H4 (cell line): ENCODE measurements at regions not wholly inside any gene's neighbourhood (a gene's known extent, or its start where the extent isn't known, plus 50 kb on each side); places are given as distances from the start of the nearest gene placed in this dataset.

Experiments
- DNase-seq: peaks from one replicate; pipeline ENCODE4 v3.0.0-alpha.2; 2015; ENCODE audit warnings: low spot score

GRCh38 chr17:77851921-77852320 is 106.6 kb upstream of the TNRC6C start:
- no peak for DNase-seq

- no peak for DNase-seq
Observed at GRCh38 chr17:77852731-77853130, 105.8 kb upstream of the TNRC6C start.

- DNase-seq = no peak
Observed at GRCh38 chr17:77853191-77853977, 105.1 kb upstream of the TNRC6C start.

- no peak for DNase-seq
Observed at GRCh38 chr17:77854083-77854758, 104.3 kb upstream of the TNRC6C start.

- DNase-seq = no peak
Observed at GRCh38 chr17:77854759-77855745, 103.5 kb upstream of the TNRC6C start.

GRCh38 chr17:77856551-77857305 is 101.8 kb upstream of the TNRC6C start:
- DNase-seq = no peak

GRCh38 chr17:77857306-77857555 is 101.3 kb upstream of the TNRC6C start:
- no peak for DNase-seq

- no peak for DNase-seq
Observed at GRCh38 chr17:77857613-77858012, 100.9 kb upstream of the TNRC6C start.

- no peak for DNase-seq
Observed at GRCh38 chr17:77858291-77859034, 100.0 kb upstream of the TNRC6C start.

GRCh38 chr17:77859035-77859810 is 99.3 kb upstream of the TNRC6C start:
- no peak for DNase-seq

- no peak for DNase-seq
Observed at GRCh38 chr17:77861133-77861695, 97.3 kb upstream of the TNRC6C start.

- DNase-seq = no peak
Observed at GRCh38 chr17:77861981-77862645, 96.4 kb upstream of the TNRC6C start.

- DNase-seq = peak; percentile 39
Observed at GRCh38 chr17:77862890-77863813, 95.4 kb upstream of the TNRC6C start.

GRCh38 chr17:77863814-77864161 is 94.7 kb upstream of the TNRC6C start:
- peak; percentile 73 for DNase-seq

- DNase-seq = no peak
Observed at GRCh38 chr17:77864234-77865111, 94.0 kb upstream of the TNRC6C start.

GRCh38 chr17:77865112-77865611 is 93.3 kb upstream of the TNRC6C start:
- no peak for DNase-seq

GRCh38 chr17:77865716-77866115 is 92.8 kb upstream of the TNRC6C start:
- DNase-seq = no peak
